ENCODE measurements at regions not wholly inside any gene's neighbourhood (a gene's known extent, or its start where the extent isn't known, plus 50 kb on each side); places are given as distances from the start of the nearest gene placed in this dataset.

GRCh38 chr3:87867001-87867400 lies 191.8 kb downstream of the CGGBP1 start:
- TF ChIP-seq, protein P1, sequence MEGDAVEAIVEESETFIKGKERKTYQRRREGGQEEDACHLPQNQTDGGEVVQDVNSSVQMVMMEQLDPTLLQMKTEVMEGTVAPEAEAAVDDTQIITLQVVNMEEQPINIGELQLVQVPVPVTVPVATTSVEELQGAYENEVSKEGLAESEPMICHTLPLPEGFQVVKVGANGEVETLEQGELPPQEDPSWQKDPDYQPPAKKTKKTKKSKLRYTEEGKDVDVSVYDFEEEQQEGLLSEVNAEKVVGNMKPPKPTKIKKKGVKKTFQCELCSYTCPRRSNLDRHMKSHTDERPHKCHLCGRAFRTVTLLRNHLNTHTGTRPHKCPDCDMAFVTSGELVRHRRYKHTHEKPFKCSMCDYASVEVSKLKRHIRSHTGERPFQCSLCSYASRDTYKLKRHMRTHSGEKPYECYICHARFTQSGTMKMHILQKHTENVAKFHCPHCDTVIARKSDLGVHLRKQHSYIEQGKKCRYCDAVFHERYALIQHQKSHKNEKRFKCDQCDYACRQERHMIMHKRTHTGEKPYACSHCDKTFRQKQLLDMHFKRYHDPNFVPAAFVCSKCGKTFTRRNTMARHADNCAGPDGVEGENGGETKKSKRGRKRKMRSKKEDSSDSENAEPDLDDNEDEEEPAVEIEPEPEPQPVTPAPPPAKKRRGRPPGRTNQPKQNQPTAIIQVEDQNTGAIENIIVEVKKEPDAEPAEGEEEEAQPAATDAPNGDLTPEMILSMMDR (IDR thresholded peaks at IDR 0.05), result no peak
- no peak for TF ChIP-seq POLR2A (IDR thresholded peaks at IDR 0.05)

Measured in lower leg skin (tissue), 3 donors.